Midbrain (tissue), 1 donor: ENCODE measurements at regions not wholly inside any gene's neighbourhood (a gene's known extent, or its start where the extent isn't known, plus 50 kb on each side); places are given as distances from the start of the nearest gene placed in this dataset.
A peak's percentile ranks its signal among the peaks of the same experiment; 100 is the strongest.
"Not testable (repeated sequence)": the region's sequence is repeated elsewhere in the genome, so short reads cannot be mapped to it uniquely, and the experiment has no call there.

Experiments used
- DNase-seq: peaks from one replicate; lab custom pipeline; 2025; lab: John Stamatoyannopoulos, UW

DNA sequence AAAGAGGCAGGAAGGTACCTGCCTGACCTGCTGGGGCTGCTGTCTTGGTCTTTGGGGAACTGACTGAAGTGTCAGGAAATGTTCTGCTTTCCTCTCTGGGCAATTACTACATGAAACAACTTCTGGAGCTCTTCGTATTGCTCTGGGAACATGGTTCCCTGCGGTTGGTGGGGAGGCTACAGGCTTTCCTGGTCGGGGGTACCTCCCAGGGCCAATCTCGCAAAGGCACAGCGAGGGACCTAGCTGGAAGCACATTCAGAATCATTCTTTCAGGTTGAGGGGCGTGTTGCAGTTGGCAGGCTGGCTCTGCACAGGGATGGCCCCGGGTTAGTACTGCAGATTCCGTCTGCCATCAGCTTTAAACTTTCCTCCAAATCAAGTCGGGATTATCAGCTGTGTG lies 88.9 kb upstream of the RANBP3L start:
- DNase-seq, result no peak

DNA sequence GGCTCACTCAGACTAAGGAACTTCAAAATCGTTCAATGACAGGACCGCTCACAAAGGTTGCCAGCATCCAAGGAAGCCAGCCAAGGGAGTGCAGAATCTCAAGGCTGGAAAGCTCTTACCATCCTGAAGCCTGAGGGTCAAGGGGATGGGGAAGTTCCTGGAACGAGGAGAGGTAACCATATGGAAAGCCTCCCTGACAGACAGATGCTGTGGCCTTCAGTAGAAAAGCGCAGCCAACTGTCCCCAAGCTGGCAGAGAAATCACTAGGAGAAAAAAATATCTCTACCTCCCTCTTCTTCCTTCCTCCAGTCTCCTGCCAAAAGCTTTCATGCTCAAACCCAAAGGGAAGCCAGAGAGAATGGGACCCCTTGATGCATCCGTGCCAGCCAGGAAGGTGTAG lies 90.5 kb upstream of the RANBP3L start:
- no peak for DNase-seq

GRCh38 chr5:36392818-36393217 lies 91.1 kb upstream of the RANBP3L start:
- no peak for DNase-seq

DNA sequence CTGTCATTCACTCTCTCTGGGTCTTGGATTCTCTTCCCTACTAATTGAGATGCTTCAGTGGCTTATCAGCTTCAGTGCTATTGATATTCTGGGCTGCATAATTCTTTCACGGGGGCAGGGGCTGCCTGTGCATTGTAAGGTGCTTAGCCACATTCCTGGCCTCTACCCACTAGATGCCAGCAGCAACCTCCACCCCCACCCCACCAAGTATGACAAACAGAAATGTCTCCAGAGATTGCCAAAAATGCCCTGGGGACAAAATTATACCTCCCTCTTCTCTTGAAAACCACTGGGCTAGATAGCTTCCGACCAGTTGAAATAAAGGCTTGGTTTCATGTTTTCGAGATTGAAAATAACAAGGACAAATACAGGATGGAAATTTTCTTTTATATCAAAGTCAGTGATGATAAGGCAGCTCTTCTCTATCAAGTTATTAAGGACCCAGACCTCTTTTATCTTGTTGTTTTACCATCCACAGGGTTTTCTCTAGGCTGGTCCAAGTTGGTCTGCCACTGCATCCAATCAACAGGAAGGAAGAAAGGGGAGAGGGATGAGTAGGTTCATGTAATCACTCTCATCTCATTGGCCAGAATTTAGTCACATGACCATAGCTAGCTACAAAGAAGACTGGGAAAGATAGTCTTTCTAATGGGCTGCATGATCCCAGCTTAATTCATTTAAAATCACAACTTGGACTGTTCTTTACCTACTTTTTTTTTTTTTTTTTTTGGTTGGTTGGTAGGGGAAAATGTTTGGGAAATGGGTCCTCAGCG lies 92.1 kb upstream of the RANBP3L start:
- DNase-seq, result no peak

DNA sequence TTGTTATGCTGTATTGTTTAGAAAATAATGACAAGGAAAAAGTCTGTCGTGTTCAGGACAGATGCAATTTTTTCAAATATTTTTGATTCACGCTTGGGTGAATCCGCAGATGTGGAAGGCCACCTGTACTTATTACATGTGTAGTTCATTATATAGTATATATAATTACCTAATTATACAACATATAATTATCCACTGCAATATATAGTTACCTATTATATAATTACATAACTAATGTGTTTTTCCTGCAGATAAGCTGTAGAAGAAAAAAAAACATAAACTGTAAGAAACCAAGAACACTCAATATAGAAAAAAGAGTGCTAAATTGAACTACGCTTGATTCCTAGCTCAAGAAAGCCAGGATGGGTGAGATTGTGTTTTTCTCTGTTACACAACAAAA lies 93.6 kb upstream of the RANBP3L start:
- DNase-seq, result no peak

- DNase-seq, result not testable (repeated sequence)
Measured at GRCh38 chr5:36395947-36396346, 94.2 kb upstream of the RANBP3L start.

GRCh38 chr5:36396640-36397039 lies 94.9 kb upstream of the RANBP3L start:
- DNase-seq, result no peak

DNA sequence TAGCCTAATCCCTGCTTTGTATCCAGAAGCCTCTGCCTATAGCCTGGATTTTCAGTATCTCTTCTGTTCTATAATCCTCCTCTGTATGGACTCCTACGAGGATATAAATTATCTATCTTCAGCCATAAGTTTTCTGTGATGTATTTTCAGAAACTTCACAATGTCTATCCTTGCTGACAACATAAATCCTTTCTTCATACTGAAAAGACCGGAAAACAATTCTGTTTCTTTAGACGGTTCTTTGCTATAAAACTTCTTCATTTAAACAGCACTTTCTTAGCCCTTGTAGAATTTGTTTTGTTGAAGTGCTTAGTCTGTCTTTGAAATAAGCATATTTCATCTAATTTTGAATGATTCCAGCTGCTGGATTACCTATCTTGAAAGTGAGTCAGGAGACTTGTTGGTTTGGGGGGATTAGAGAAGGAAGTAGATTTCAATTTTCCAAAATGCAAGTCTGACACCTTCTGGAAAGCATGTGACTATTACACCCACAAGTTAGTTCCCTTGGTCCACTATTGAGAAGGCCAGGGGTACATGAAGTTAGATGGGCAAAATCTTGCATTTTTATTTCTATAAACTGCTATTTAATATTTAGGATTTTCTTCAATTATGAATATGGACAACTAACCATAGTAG lies 96.3 kb upstream of the RANBP3L start:
- DNase-seq, result peak; percentile 24

DNA sequence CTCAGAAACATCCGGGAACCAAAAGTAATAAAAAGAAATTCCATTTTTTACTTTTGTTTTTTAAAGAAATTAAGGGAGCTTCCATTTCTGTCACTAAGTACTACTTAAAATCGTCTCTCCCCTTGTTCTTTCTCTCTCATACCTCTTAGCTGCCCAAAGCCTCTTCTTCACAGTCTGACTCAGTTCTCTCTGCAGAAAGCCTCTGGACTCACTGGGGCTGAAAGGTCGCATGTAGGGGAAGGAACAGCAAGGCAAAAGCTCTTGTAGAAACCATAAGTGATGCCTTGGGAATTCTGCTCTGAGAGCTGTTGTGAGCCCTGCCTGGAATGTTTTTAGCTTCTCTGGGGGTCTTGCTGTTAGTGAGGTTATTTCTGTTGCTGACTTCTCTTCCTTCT lies 100.8 kb upstream of the RANBP3L start:
- no peak for DNase-seq

DNA sequence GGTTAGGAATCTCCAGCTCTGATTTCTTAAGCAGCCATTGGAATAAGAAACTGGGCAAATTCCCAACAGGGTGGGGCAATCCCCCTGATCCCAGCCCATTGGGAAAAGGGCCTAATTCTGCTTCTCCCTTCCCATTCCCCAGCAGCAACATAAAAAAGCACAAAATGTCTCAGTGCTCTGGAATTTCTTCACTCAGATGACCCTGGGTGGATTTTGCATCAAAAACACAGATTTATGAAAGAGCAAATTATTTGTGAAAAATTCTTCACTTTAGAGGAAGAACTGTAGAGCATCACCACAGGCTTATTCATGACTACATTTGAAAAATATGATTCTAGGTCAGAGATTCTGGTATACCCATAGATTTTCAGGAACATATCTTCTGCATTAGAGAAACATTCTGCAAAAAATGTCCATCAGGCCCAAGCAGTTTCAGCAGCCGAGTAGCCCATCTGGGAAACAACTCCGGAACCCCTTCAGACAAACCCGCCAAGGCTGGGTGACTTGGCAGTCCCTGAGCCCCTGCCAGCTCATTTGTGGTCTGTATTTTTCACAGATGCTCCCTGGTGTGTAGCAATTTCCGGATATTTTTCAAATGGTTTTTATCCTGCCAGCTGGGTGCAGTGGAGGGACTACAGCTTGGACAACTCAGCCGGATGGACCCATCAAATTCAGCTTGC lies 102.1 kb upstream of the RANBP3L start:
- DNase-seq, result peak; percentile 14

GRCh38 chr5:36406023-36406422 lies 104.3 kb upstream of the RANBP3L start:
- no peak for DNase-seq

DNA sequence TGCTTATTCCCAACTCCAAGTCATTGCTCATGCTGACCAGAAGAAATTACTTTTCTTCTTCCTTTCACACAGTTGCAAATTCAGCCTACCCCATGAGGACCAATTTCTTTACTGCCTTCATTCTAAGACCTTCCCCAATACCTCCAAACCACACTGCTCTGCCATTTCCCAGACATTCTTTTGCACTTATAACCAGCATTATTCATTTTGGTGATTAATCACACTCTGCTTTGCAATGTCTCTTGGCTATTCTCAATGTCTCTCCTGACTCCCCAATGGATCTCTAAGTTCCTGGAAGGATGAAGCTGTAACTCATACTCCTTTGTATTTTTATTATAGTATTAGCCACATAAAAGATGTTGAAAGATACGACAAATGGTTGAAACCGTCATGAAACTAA lies 105.7 kb upstream of the RANBP3L start:
- DNase-seq, result no peak

DNA sequence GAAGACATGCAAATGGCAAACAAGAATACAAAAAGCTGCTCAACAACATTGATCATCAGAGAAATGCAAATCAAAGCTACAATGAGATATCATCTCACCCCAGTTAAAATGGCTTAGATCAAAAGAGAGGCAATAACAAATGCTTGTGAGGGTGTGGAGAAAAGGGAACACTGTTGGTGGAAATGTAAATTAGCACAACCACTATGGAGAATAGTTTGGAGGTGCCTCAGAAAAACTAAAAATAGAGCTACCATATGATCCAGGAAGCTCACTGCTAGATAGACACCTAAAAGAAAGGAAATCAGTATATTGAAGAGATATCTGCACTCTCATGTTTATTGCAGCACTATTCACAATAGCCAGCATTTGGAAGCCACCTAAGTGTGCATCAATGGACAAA lies 108.0 kb upstream of the RANBP3L start:
- DNase-seq, result not testable (repeated sequence)

DNA sequence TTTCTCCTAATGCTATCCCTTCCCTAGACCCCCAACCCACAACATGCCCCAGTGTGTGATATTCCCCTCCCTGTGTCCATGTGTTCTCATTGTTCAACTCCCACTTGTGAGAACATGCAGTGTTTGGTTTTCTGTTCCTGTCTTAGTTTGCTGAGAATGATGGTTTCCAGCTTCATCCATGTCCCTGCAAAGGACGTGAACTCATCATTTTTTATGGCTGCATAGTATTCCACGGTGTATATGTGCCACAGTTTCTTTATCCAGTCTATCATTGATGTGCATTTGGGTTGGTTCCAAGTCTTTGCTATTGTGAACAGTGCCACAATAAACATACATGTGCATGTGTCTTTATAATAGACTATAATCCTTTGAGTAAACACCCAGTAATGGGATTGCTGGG lies 109.0 kb upstream of the RANBP3L start:
- not testable (repeated sequence) for DNase-seq

DNA sequence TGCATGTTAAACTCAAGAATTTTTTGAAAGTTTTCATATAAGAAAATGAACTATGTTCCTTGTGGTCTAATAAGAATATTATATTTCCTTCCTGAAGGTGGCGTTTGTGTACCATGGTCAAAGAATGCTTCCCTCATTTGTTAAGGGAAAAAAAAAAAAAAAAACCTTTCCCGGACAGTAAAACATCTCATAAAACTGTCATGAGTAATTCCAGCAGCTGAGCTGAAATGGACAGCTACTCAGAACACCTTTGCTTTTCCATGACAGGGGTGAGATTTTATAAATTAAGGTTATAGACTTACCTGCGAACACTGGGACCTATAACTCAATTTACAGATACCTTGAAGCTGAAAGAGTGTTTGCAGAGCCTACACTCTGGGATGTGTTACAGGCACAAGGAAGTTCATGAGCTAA lies 113.2 kb upstream of the RANBP3L start:
- DNase-seq, result peak; percentile 56

DNA sequence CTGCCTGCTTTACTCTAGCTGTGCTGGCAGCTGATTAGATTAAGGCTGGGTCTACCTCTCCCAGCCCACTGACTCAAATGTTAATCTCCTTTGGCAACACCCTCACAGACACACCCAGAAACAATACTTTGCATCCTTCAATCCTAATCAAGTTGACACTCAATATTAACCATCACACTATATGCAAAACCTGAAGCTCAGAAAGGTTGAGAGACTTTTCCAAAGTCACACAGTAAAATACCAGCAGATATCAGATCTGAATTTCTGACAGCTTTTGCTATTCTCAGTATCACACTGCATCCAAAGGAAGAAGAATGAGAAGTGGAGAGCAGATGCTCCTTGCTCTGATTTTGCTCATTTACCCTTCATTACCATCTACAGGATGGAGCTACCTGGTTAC lies 114.9 kb upstream of the RANBP3L start:
- no peak for DNase-seq

- no peak for DNase-seq
Measured at GRCh38 chr5:36417221-36417620, 115.5 kb upstream of the RANBP3L start.

DNA sequence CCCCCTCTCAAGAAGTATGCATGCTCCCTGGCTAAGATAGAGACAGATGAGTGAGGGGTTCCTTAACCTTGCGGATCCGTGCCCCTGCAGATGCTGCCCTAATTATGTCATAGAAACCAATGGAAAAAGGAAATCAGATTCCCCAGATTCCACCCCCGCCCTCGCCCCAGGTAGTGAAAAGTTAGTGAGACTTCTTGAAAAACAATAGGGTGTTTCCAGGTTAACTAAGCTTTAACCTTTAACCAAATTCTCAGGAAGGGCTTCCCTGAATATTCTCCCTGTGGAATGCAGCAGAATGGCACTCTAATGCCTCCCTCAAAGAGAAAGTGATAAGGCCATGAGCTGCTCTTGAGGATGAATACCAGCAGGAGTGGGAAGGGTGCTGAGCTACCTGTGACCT lies 116.0 kb upstream of the RANBP3L start:
- no peak for DNase-seq

- no peak for DNase-seq
Measured at GRCh38 chr5:36418152-36418979, 116.7 kb upstream of the RANBP3L start.

DNA sequence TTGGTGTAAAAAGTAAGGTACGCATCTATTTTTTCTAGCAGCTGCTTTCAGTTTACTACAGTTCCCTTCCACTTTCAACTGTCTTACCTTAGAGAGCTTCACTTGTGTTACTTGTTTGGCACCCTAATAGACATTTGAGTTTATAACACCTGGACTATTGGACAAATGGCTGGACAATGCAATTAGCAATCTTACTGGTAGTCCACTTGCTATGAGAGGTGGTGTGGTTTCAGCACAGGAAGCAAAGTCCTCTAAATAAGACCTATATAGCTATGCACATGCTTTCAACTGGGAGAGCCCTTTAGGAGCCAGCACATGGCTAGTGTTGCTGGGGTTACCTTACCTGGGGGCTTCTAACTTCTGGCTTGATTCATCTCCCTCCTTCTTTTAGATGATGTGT lies 119.6 kb upstream of the RANBP3L start:
- DNase-seq, result no peak

DNA sequence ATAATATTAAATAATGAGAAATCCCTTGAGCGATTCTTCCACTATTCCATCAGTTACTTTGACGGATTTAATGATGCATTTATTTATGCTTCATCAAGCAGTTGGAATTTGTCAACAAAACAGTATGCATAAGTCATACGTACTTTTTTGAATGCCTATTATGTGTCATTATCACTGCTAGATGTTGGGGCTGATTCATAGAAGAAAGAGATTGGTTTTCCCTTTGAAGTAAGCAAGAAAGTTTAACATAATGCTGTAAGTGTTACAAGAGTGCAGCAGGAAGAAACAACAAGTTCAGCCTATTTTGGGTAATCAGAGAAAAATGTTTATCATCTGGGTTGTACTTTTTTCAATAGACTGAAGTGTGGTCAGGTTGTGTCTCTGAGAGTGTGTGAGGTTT lies 121.2 kb upstream of the RANBP3L start:
- DNase-seq, result no peak

DNA sequence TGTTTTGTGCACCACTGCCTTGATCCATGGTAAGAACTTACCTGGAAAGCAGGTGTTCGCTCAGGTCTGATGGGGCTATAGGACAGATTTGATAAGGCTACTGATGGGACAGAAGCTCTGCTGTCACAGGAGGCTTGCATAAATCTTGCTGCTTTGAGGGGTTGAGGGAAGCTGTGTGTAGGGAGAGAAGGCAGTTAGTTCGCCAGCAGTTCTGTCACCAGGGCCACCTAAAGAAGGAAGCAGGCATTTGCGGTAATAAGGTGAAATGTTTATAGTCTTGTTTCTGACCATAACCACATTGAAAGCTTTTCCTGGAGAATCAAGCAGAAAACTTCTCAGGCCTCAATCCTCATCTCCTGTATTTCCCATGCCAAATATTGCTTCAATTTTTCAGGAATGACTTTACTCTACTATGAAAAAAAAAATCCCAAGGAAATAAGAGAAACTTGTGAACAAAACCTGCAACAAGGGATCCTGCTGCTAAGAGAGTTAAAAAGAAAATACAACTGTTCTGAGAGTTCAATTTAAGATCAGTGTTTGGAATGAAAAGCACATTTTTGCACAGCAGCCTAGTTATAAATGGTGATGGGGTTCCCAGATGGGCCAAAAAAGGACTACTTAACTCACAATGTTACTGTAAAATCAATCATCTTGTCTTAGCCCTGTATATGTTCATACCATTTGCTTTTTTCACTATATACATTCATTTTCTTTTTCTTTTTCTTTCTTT lies 122.0 kb upstream of the RANBP3L start:
- no peak for DNase-seq
